Panc1 (cell line): ENCODE measurements at regions not wholly inside any gene's neighbourhood (a gene's known extent, or its start where the extent isn't known, plus 50 kb on each side); places are given as distances from the start of the nearest gene placed in this dataset.

ENCODE experiments used
- ATAC-seq: fragments of 200-7000 bp; cut with Tn5 transposase; 2 replicates; pipeline ENCODE4 v1.9.1; 2020; ENCODE audit warnings: mild to moderate bottlenecking, moderate library complexity
- BruUV-seq: library from RNA; stranded (reverse); fragments of 400-500 nt; replicated peaks from 2 replicates; lab custom pipeline; 2021; lab: Mats Ljungman, UMichigan
- CTCF ChIA-PET: fragments of 300-600 bp; sonication (Branson Sonifier 250); formaldehyde crosslinking; loops from one replicate; lab custom pipeline; 2022; ENCODE audit warnings: antibody characterized with exemption; lab: Charles Lee
- POLR2A ChIA-PET: fragments of 300-600 bp; sonication (Branson Sonifier 250); formaldehyde crosslinking; loops from one replicate; lab custom pipeline; 2022; ENCODE audit warnings: antibody characterized with exemption; lab: Charles Lee
- DNase-seq: peaks from one replicate; pipeline ENCODE4 v3.0.0-alpha.2; 2010; ENCODE audit warnings: low read depth, low spot score
- H3K27ac ChIP-seq: 2 replicates; pipeline ENCODE4 v1.5.1; 2011; ENCODE audit warnings: mild to moderate bottlenecking, low read length, inconsistent platforms
- H3K27me3 ChIP-seq: fragments of 200-500 bp; sonication (Bioruptor generic); 2 replicates; pipeline ENCODE4 v1.6.0; 2014; ENCODE audit warnings: low read length, inconsistent platforms; ENCODE audit not compliant: control insufficient read depth, insufficient read depth
- H3K36me3 ChIP-seq: fragments of 200-500 bp; sonication (Bioruptor generic); 2 replicates; pipeline ENCODE4 v1.5.1; 2014; ENCODE audit warnings: inconsistent platforms, mild to moderate bottlenecking, low read length, moderate library complexity; ENCODE audit not compliant: control insufficient read depth, insufficient read depth
- H3K4me1 ChIP-seq: 2 replicates; pipeline ENCODE4 v1.5.1; 2011; ENCODE audit warnings: inconsistent platforms, mild to moderate bottlenecking, low read length, moderate library complexity; ENCODE audit not compliant: control insufficient read depth, insufficient read depth
- H3K4me3 ChIP-seq, 2 experiments: 2 replicates each; pipeline ENCODE4 v1.5.1; 2011 to 2012; ENCODE audit warnings: low read depth in 2 of 2, low read length in 2 of 2, mild to moderate bottlenecking in 2 of 2, inconsistent platforms in 1 of 2, moderate library complexity in 1 of 2
- H3K9me3 ChIP-seq: fragments of 200-500 bp; sonication (Bioruptor generic); 2 replicates; pipeline ENCODE4 v1.5.1; 2014; ENCODE audit warnings: low read depth, mild to moderate bottlenecking, inconsistent platforms, low read length, moderate library complexity; ENCODE audit not compliant: control insufficient read depth, insufficient read depth
- POLR2AphosphoS5 ChIP-seq: IDR thresholded peaks from 2 replicates; pipeline ENCODE4 v1.6.1; 2012; ENCODE audit warnings: mild to moderate bottlenecking, low read depth, low read length, moderate library complexity
- REST ChIP-seq, 2 experiments: IDR thresholded peaks; 2 replicates each; pipeline ENCODE4 v1.6.1; 2011 to 2012; ENCODE audit warnings: low read depth in 2 of 2, control low read depth in 1 of 2, low read length in 1 of 2, mild to moderate bottlenecking in 1 of 2, moderate library complexity in 1 of 2; ENCODE audit not compliant: insufficient read depth in 1 of 2
- SIN3A ChIP-seq: IDR thresholded peaks from 2 replicates; pipeline ENCODE4 v1.6.1; 2012; ENCODE audit warnings: low read depth, mild to moderate bottlenecking, low read length, moderate library complexity, borderline replicate concordance; ENCODE audit not compliant: insufficient read depth
- TCF7L2 ChIP-seq: IDR thresholded peaks from 2 replicates; pipeline ENCODE4 v1.6.1; 2011; ENCODE audit warnings: mild to moderate bottlenecking, low read depth, low read length, inconsistent platforms
- in situ Hi-C: cut with HindIII; loops from 2 replicates; pipeline ENCODE4 v1.10.0; 2016; ENCODE audit warnings: low sequenced_read_pairs, low pct_unique_long_range_greater_than_20kb
- intact Hi-C: fragments of 100-400 bp; cut with micrococcal nuclease; formaldehyde crosslinking; loops from one replicate; pipeline ENCODE4 v1.10.0; 2022; ENCODE audit not compliant: unreplicated experiment
- TF ChIP-seq, protein P1 (sequence below): fragments of 450-650 bp; IDR thresholded peaks from 2 replicates; pipeline ENCODE4 v1.5.1; 2017; ENCODE audit warnings: mild to moderate bottlenecking

GRCh38 chr1:70674941-70675685 is 264.0 kb downstream of the CTH start:
- H3K36me3 ChIP-seq, result no peaks in the 10 kb centered on the region
- POLR2A ChIA-PET, result no interaction called here
- no peaks in the 10 kb centered on the region for H3K4me1 ChIP-seq
- no peaks in the 10 kb centered on the region for H3K27me3 ChIP-seq
- intact Hi-C loops (no loop called here), in situ Hi-C loops (no loop called here)
- no peaks in the 10 kb centered on the region for H3K9me3 ChIP-seq
- DNase-seq (no peak), ATAC-seq (no peak)
- CTCF ChIA-PET, result no interaction called here
- H3K27ac ChIP-seq, result no peak overlapping the region
- TF ChIP-seq, protein P1, sequence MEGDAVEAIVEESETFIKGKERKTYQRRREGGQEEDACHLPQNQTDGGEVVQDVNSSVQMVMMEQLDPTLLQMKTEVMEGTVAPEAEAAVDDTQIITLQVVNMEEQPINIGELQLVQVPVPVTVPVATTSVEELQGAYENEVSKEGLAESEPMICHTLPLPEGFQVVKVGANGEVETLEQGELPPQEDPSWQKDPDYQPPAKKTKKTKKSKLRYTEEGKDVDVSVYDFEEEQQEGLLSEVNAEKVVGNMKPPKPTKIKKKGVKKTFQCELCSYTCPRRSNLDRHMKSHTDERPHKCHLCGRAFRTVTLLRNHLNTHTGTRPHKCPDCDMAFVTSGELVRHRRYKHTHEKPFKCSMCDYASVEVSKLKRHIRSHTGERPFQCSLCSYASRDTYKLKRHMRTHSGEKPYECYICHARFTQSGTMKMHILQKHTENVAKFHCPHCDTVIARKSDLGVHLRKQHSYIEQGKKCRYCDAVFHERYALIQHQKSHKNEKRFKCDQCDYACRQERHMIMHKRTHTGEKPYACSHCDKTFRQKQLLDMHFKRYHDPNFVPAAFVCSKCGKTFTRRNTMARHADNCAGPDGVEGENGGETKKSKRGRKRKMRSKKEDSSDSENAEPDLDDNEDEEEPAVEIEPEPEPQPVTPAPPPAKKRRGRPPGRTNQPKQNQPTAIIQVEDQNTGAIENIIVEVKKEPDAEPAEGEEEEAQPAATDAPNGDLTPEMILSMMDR, result no peak
- TF ChIP-seq TCF7L2 (no peak), POLR2AphosphoS5 (no peak), SIN3A (no peak), REST (IDR thresholded peaks at IDR 0.05; ENCODE audit: insufficient read depth in 1 of 2, low read depth in 2 of 2, low read length in 1 of 2) (no peak)
- no peak overlapping the region for H3K4me3 ChIP-seq
- no TSS peak for BruUV-seq

GRCh38 chr1:70675737-70676156 is 264.7 kb downstream of the CTH start:
- Histone ChIP-seq H3K4me3 (no peak overlapping the region), H3K27ac (no peak overlapping the region), H3K9me3 (no peaks in the 10 kb centered on the region), H3K36me3 (no peaks in the 10 kb centered on the region), H3K27me3 (no peaks in the 10 kb centered on the region), H3K4me1 (no peaks in the 10 kb centered on the region)
- CTCF ChIA-PET, result no interaction called here
- POLR2A ChIA-PET, result no interaction called here
- DNase-seq, result no peak
- intact Hi-C loops (no loop called here), in situ Hi-C loops (no loop called here)
- BruUV-seq, result no TSS peak
- TF ChIP-seq TCF7L2, result no peak
- TF ChIP-seq, protein P1, result no peak
- no peak for TF ChIP-seq POLR2AphosphoS5
- TF ChIP-seq SIN3A, result no peak
- TF ChIP-seq REST (IDR thresholded peaks at IDR 0.05; ENCODE audit: insufficient read depth in 1 of 2, low read depth in 2 of 2, low read length in 1 of 2), result no peak
- ATAC-seq, result no peak
